ENCODE measurements at regions not wholly inside any gene's neighbourhood (a gene's known extent, or its start where the extent isn't known, plus 50 kb on each side); places are given as distances from the start of the nearest gene placed in this dataset.

DNA sequence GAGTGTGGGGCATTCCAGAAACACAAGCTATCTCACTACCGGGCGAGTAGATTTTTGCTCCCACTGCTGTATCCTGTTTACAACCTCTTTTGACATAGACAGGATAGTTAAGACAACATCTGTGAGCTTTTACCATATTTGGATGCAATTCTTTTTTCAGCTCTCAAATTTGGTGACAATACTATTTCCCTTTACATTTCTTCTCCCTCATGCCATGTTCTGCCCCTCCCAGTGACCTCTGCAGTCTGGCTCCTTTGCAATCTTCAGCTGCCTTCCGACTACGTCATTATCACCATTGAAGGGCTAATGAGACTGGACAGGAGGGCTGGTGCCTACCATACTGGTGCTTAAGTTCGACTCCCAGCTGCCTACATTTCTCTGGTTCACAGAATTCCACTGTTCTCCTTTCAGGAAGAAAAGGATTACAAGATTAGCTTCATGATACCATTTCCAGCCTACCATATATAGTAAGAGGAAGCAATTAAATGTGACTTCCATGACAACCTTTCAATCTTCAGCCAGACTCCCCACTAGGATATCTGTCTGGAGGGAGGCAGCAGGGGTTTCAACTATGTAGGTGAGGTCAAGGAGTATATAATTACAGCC, 251.6 kb downstream of the PHLDA1 start (continued):
- TF ChIP-seq, protein P1, sequence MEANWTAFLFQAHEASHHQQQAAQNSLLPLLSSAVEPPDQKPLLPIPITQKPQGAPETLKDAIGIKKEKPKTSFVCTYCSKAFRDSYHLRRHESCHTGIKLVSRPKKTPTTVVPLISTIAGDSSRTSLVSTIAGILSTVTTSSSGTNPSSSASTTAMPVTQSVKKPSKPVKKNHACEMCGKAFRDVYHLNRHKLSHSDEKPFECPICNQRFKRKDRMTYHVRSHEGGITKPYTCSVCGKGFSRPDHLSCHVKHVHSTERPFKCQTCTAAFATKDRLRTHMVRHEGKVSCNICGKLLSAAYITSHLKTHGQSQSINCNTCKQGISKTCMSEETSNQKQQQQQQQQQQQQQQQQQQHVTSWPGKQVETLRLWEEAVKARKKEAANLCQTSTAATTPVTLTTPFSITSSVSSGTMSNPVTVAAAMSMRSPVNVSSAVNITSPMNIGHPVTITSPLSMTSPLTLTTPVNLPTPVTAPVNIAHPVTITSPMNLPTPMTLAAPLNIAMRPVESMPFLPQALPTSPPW (CRISPR knock-in tag; IDR thresholded peaks at IDR 0.05) = peak; percentile 22; the same call in 1 of the 2 replicates
- no peak for TF ChIP-seq FOXA1 (IDR thresholded peaks at IDR 0.05; ENCODE audit: borderline replicate concordance)
- no peak for TF ChIP-seq FOXO4 (CRISPR knock-in tag; IDR thresholded peaks at IDR 0.05)
- TF ChIP-seq KAT7 (CRISPR knock-in tag; IDR thresholded peaks at IDR 0.05; ENCODE audit: borderline replicate concordance) = no peak
- TF ChIP-seq KAT2B (IDR thresholded peaks at IDR 0.05; ENCODE audit: low read depth, low read length) = no peak
- TF ChIP-seq SAFB2 (IDR thresholded peaks at IDR 0.05; ENCODE audit: borderline replicate concordance, low read depth, low read length, severe bottlenecking) = no peak
- TF ChIP-seq NR3C1 (CRISPR knock-in tag; IDR thresholded peaks at IDR 0.05) = no peak
- no peak for TF ChIP-seq TSC22D4 (tag; IDR thresholded peaks at IDR 0.05)
- TF ChIP-seq RBBP5 (IDR thresholded peaks at IDR 0.05; ENCODE audit: borderline replicate concordance, insufficient read depth, low read length, poor library complexity, severe bottlenecking) = no peak
- TF ChIP-seq NR2C1 (IDR thresholded peaks at IDR 0.05) = no peak
- no peak for TF ChIP-seq NR2C1 (tag; IDR thresholded peaks at IDR 0.05)
- peak; percentile 57 for TF ChIP-seq MEIS2 (IDR thresholded peaks at IDR 0.05; ENCODE audit: partially characterized antibody)
- no peak for TF ChIP-seq TRIM24 (IDR thresholded peaks at IDR 0.05)
- TF ChIP-seq SRF (CRISPR knock-in tag; IDR thresholded peaks at IDR 0.05) = peak; percentile 72 to 89; a peak in 3 of 4 replicates
- no peak for TF ChIP-seq ZC3H8 (IDR thresholded peaks at IDR 0.05)
- no peak for TF ChIP-seq HNRNPK (IDR thresholded peaks at IDR 0.05; ENCODE audit: low read depth, low read length, poor library complexity, severe bottlenecking)
- no peak for TF ChIP-seq NR2C2 (CRISPR knock-in tag; IDR thresholded peaks at IDR 0.05)
- peak; percentile 69 for TF ChIP-seq NR2C2 (tag; IDR thresholded peaks at IDR 0.05)
- TF ChIP-seq, protein P2, sequence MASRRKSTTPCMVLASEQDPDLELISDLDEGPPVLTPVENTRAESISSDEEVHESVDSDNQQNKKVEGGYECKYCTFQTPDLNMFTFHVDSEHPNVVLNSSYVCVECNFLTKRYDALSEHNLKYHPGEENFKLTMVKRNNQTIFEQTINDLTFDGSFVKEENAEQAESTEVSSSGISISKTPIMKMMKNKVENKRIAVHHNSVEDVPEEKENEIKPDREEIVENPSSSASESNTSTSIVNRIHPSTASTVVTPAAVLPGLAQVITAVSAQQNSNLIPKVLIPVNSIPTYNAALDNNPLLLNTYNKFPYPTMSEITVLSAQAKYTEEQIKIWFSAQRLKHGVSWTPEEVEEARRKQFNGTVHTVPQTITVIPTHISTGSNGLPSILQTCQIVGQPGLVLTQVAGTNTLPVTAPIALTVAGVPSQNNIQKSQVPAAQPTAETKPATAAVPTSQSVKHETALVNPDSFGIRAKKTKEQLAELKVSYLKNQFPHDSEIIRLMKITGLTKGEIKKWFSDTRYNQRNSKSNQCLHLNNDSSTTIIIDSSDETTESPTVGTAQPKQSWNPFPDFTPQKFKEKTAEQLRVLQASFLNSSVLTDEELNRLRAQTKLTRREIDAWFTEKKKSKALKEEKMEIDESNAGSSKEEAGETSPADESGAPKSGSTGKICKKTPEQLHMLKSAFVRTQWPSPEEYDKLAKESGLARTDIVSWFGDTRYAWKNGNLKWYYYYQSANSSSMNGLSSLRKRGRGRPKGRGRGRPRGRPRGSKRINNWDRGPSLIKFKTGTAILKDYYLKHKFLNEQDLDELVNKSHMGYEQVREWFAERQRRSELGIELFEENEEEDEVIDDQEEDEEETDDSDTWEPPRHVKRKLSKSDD (conservative IDR thresholded peaks at IDR 0.05; ENCODE audit: low read length) = no peak
- no peak for TF ChIP-seq DNMT1 (IDR thresholded peaks at IDR 0.05)
- TF ChIP-seq MAFK (IDR thresholded peaks at IDR 0.05; ENCODE audit: low read length) = no peak
- TF ChIP-seq CREM (IDR thresholded peaks at IDR 0.05; ENCODE audit: low read depth) = 0 out of 2 replicates have a peak, but pooled peaks have one; percentile 13
